DMS79 treated with DMSO at 0.1 percent for 48 hours (cell line): ENCODE measurements at regions not wholly inside any gene's neighbourhood (a gene's known extent, or its start where the extent isn't known, plus 50 kb on each side); places are given as distances from the start of the nearest gene placed in this dataset.
A peak's percentile ranks its signal among the peaks of the same experiment; 100 is the strongest.

ENCODE experiments used
- DNase-seq: peaks from one replicate; lab custom pipeline; 2025; lab: John Stamatoyannopoulos, UW

DNA sequence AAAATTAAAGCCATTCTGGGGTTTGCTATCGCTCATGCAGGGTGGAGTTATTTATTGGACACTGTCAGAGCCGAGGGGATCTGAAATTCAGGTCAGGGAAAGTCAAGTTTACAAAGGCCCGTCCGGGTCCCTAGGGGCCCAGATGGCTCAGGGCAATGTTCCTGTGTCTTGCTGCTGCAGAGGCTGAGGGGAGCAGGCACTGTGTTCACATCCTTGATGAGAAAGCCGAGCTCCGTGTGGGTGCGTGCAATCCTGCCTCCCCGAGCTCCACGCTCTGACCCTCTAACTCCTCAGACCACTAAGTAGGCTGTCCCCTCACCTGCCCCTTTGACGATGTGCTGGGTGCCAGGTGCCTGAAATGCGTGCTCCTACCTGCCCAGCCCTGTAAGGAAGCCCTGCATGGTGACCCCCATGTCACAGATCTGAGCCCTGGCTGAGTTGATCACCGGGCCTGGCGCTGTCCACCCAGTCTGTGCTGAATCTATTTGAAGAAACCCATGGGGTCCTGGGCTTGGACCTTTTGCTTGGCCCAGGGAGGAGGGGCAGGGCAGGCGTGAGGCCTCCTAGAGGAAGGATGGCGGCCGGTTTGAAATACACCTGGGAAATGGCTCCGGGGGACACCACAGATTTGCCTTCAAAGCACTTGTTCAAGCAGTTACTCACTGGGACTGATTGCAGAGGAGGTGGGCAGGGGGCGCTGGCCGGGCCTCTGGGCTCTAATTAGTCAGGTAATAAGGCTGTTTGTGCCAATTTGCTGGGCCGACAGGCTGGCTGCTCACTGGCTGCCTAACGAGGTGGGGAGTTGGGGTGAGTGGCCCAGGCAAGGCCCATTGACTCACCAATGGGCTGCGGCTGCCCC, 204.3 kb downstream of the KIF26A start:
- peak; percentile 28 for DNase-seq

DNA sequence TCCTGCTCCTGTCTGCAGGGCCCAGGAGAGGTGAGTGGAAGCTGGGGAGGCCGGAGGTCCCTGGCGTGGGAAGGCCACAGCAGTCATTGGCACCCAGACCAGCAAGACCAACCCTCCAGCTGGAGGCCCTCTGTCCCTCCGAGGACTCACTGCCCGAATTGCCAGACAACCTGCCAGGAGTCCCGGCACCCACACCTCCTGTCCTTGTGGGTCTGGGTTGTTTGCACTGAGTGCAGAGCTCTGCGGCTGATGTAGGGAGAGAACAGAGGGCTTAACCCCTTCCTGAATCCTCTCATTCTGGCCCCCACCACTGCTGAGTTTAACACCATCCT, 204.9 kb downstream of the KIF26A start:
- no peak for DNase-seq

DNA sequence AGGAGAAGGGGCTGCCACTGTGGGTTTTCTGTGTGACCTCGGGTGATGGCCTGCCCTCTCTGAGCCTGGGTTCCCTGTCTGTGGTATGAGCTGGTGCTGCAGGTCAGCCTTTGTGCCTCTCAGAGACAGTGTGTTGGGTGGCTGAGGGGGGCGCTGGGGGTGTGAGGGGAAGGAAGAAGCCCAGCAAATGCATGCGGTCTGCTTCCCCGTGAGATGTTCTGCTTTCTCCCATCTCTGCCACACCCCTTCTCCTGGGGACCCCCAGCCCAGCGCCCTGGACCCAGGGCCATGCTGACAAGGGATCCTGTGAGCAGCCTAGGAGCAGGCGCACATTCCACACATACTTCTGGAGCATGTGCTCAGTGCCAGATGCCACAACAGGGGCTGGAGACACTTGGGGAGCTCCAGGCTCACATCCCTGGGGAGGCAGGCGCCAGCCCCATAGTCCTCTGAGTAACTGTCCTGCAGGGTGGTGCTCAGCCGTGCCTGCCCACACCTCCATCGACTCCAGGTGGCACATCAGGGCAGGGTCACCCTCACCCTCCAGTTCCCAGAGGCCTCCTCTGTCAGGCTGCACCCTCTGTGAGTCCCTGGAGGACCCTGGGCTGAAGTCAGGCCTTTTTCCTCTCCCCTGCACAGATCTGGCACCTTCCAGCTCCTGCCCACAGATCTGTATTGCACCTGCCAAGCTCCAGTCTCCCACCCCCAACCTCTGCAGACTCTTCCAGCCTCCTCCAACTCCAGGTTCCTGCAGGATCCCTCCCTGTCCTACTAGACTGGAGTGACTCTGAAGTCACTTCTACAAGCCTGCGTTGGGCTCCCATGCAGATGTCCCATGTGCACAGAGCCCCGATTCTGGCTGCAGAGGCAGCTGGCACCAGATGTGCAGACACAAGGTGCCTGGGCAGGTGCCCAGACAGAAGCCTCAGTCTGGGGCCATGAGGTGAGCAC, 205.6 kb downstream of the KIF26A start:
- DNase-seq = peak; percentile 17

DNA sequence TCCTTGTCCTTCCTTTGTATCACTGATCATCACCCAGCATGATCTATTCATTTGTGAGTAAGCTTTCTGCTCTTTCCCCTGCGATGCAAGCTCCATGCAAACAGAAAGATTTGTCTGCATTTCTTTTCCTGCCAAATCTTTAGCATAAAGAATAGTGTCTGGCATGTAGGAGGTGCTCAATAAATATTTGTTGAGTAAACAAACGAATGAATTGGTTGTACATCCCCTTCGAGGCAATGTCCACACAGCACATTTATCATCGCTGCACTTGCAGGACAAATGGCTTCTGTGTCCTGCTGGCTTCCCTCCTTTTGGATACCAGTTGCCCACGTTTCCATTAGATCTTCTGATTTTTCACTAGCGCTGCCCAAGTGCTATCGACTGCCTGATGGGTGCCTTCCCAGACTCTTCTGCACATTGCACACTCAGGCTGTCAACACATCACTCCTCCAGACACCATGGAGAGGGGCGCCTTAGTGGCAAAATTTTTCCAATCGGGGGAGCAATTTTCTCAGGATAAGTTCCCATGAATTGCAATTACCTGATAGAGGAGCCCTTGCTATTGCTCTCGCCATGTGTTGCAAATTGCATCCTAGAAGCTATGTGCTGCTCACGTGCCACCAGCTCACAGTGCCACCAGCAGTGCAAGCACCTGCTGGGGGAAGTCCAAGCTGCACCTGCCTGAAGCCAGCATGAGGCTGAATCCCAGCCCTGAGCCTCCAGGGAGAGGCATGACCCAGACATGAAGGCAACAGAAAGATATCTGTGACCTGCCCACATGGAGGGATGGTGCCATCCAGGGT, 206.6 kb downstream of the KIF26A start:
- no peak for DNase-seq

DNA sequence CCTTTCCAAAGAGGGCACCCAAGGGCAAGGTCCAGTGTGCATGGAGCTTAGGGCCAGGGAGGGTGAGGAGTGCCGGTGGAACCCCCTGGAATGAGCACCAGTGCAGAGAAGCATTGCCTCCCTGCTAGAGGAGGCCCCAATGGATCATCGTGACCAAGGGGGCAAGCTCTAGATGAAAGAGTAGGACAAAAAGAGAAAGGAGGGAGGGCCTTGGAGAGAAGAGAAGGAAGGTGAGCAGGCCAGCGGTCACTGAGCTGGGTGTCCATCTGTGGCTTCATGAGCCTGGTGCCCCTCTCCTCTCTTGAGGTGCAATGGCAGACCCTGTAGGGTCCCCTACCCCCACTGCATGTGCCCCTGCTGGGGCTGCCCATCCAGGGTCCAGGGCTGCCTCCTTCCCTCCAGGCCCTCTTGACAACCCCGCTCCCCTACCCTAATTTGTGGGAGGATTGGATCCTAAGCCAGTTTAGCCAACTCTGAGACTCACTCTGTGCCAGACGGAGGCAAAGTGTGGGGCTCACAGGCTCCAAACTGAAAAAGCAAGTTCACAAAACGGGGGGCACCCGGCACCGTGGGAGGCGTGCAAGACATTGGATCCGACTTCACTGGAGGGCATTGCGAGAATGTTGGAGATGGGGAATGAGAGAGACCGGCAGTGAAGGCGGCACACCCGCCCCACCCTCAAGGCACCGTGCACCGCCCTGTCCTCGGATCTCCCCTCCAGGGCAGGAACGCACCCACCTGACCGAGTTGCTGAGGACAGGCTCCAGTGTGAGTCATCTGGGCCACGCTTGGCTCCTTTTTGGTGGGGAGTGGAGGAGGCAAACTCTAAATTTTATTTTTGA, 207.5 kb downstream of the KIF26A start:
- DNase-seq = no peak

DNA sequence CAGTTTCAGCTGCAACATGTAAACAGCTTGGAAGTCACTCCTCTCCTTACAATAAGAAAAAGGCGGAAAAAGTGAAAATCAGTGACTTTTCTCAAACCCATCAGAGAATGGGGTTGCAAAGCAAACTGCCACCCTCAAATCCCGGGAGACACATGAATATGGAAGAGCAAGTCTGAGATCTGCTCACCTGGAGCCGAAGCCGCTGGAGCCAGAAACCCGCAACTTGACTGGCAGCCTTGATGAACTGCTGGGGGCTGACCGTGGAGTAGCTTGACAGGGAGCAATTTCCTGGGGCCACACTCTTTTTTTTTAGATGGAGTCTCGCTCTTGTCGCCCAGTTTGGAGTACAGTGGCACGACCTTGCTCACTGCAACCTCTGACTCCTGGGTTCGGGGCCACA, 208.2 kb downstream of the KIF26A start:
- DNase-seq = no peak

DNA sequence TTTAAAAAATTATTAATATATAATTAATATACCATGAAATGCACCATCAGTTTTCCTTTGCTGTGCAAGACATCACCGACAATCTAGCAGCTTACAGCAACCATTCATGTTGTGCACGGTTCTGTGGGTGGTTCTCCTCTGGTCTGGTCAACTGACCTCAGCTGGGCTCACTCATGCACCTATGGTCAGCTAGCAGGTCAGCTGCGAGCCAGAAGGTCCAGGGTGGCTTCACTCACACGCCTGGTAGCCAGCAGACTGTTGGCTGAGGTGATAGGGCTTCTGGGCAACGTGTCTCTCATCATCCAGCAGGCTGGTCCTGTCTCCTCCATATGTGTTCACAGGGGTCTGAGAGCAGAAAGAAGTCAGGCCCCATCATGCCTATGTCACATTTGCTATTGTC, 210.4 kb downstream of the KIF26A start:
- no peak for DNase-seq

DNA sequence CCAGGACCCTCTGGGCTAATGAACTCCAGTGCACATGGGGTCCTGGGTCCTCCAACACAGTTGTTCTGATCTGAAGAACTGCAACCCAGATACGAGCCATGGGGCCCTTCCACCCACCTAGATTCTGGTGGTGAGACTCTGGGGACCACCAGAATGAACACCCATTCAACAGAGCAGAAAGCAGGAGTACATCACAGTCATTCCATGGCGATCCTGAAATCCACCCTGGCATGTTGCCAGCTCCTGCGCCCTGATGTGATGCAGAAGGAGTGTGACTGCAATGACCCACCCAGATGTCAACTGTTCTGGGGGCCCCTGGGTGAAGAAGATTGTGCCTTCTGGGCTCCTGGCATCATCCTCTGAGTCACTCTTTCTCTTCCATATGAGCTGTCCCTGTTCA, 211.6 kb downstream of the KIF26A start:
- no peak for DNase-seq

DNA sequence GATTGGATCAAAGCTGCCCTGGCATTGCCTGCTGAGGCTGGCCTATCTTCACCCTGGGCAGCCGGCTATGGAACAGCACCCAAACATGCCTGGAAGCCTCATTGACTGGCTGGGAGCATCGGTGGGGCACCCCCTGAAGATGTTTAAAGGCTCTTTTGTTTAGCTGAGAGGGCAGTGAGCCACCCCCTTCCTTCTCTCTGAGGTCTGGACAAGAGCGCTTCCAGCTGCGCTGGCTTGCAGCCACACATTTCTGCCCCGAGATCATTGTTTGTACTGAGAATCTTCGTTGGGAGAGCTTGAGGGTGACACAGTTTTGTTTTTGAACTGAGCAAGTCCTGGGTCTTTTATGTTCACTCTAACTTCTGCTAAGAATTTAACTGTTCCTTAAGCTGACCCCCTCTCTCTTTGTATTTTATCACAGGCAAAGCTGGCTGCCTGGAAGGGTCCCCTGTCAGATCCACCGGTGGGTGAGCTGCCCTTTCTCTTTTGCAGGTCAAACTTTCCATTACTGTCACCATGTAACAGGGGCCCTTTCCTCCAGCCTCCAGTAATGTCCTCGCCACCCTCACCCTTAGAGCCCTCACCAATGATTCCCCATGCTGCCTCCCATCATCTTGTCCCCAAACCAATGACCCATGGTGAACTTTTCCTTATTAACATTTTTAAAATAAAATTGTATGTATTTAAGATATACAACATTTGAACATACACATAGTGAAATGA, 212.2 kb downstream of the KIF26A start:
- peak; percentile 82 for DNase-seq

DNA sequence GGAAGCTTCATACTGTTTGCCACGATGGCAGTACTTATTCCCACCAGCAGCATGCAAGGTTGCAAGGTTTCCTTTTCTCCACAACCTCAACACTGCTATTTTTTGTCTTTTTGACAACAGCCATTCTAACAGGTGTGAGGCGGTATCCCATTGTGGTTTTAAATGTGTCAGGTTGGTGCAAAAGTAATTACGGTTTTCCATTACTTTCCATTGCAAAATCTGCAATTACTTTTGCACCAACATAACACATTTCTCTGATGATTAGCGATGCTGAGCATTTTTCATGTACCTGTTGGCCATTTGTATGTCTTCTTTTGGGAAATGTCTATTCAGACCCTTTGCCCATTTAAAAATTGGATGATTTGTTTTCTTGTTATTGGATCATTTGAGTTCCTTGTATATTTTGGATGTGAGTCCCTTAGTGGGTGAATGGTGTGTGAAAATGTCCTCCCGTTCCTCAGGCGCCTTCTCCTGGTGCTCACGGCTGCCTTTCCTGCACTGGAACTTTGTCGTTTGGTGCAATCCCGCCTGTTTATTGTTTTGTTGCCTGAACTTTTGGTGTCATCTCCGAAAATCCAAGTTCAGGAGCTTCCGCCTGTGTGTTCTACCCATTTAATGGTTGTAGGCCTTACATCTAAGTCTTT, 213.6 kb downstream of the KIF26A start:
- no peak for DNase-seq

DNA sequence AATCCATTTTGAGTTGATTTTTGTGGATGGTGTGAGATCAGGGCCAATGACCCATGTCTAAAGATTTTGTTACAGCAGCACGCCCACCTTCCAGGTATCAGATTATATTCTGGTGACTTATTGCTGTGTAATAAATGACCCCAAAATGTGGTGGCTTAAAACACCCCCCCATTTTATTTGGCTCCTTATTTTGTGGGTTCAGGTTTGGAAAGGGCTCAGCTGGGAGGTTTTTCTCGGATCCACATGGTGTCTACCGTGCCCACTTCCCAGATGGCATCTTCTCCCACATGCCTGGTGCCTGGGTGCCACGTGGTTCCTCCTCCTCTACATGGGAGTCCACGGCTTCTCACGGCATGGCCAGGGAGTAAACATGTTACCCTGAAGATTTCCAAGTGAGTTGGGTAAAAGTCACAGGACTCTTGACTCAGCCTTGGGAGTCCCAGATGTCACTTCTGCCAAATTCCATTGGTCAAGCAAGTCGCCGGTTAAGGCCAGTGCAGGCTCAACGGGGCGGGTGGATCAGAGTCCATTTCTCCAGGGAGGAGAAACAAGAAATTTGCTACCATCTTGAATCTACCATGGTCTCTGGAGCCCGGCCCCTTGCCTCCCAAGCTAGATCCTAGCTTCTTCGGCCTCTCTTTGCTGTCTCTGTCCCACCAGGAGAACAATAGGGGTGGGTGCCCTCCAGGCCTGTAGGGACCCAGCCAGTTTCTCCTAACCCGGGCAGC, 214.3 kb downstream of the KIF26A start:
- DNase-seq = no peak

DNA sequence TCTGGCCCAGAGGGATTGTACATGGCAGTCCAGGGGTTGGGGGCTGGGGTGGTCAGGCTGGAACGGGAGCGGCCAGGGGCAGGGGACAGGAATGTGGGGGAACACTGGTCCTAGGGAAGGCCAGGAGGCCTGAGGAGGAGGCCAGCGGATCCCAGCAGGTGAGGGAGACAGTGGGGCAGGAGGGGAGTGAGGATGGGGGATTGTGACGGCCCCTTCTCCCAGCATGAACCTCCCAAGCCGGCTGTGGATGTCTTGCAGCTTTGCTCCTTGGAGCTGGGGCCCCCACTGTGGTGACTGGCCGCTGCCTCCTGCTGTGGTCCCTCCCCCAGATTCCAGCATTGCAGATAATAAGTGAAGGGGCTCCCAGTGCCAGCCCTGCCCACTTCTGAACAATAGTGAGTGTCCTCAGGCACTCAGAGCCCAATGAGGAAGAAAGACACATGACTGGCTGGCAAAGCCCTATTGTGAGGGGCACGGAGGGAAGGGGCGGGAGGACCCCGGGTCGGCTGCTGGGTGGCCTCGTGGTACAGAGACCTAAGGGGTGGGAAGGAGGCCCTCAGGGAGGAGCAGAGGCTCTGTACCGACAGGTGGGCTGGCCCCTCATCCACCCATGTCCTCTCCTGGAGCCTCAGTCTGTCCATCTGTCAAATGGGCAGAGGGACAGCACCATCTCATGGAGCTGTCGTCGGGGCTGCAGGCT, 215.0 kb downstream of the KIF26A start:
- DNase-seq = no peak

DNA sequence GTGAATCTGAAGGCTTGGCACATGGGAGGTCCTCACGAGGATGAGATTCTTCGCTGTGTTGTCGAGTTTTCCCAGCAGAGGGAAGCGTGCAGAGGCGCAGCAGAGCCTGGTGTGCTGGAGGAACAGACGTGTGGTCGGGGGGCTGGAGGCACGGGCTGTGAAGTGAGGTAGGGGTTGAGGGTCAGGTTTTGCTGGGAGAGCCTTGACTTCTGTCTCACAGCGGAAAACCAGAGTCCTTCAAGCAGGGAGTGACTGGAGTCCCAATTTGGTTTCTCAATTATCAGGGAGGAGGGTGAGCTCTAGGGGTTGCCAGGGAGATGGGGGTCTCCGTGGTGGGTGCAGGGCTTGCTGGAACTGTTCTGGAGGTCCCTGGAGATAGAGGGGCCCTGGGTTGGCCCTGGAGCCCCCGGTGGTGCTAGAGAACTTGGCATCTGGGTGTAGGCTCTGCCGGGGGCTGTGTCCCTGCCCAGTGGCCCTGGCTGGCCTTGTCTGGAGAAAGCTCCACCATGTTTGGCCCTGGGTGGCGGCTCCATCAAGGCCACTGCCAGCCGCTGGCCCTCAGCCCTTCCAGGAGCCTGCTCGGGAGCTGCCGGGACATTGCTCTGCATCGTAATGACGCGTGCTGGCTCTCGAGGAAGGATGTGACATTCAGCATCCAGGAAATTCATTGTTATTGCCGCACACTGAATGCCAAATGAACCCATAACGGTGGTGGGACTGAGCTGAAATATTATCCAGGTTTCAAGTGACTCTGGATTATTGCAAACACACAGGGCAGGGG, 215.7 kb downstream of the KIF26A start:
- DNase-seq = no peak

DNA sequence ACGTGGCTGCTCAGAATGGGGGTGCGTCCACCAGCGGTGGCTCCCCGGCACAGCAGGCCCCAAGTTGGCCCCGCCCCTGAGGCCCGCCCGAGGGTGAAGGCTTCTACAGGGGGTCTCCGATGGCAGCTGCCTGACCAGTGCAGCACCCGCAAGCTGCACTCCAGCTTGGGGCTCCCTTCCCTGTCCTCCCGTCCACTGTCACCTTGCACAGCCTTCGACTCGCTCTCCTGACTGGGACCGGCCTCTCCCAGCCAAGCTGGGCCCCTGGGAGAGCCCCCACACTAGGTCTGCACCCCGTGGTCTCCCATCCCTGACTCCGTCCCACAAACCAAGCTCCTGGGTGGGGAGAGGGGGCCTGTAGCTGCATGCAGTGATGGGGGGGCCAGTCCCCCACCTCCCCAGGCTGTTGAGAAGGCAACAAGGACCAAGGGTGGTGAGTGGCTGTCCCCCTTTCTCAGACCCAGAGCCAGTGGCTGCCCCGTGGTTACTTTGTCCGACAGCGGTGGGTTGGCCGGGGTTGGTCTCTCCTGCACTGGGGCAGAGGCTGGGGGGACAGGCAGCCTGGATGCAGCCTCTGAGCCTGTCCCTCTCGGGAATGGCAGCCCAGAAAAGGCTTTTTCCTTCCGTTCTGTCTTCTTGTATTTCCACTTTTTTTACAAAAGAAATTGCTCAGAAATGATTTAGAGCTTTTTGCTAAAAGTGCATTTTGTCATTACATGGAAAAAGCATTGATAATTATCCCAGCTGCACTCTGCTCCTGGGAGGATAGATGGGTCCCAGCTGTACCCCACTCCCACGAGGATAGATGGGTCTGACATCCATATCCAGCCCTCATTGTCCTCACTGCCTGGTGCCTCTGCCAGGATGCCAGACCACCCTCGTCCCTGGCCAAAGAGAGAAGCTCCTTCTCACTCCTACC, 217.0 kb downstream of the KIF26A start:
- no peak for DNase-seq

DNA sequence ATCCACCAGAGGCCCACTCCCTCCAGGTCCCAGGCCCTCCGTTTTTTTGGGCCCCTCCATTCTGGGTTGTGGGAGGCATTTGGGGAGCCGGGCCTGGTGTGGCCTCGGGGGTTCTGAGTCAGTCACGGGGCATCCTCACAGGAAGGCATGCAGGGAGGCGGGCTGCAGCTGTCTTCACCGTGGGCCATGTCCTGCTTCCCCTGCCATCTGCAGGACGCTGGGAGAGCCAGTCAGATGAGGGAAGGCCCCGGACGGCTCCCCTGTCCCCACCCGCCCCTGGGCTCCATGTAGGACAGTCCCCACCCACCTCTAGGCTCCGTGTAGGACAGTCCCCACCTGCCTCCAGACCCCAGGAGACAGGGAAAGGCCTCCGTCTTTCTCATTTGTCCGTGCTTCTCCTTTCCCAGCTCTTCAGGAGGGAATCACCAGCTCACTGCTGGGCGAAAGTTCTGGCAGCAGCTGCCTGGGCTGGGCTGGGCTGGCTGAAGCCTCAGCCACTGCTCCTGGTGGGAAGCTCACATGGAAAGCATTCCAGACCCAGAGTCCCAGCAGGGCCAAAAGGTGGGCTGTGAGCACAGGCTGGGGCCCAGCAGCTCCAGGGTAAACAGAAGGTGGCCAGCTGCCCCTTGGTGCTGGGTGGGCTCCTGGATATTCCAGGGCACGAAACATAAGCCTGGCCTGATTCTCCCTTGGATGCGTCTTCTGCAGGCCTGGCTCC, 217.8 kb downstream of the KIF26A start:
- DNase-seq = no peak
